Sciatic nerve (tissue), 2 donors: ENCODE measurements at regions not wholly inside any gene's neighbourhood (a gene's known extent, or its start where the extent isn't known, plus 50 kb on each side); places are given as distances from the start of the nearest gene placed in this dataset.

Experiments
- ATAC-seq: fragments of 200-7000 bp; cut with Tn5 transposase; one replicate; pipeline ENCODE4 v1.9.1; 2020; ENCODE audit warnings: mild to moderate bottlenecking, moderate library complexity
- DNase-seq: peaks from one replicate; pipeline ENCODE4 v3.0.0-alpha.2; 2020; ENCODE audit warnings: low spot score
- intact Hi-C: fragments of 100-400 bp; cut with DNase I; formaldehyde crosslinking; loops from one replicate; pipeline ENCODE4 v1.14.2; 2022
- donor health status: DM: no; HTN: no; CAD: no.
- donor health status: DM: no; HTN: no; CAD: no.

GRCh38 chr2:34403512-34403911 lies 804.4 kb upstream of the FAM98A start:
- intact Hi-C loops = no loop called here
- ATAC-seq (no peak), DNase-seq (no peak)

- DNase-seq (no peak), ATAC-seq (no peak)
- intact Hi-C loops = no loop called here
Measured at GRCh38 chr2:34402376-34402775, 803.3 kb upstream of the FAM98A start.

DNA sequence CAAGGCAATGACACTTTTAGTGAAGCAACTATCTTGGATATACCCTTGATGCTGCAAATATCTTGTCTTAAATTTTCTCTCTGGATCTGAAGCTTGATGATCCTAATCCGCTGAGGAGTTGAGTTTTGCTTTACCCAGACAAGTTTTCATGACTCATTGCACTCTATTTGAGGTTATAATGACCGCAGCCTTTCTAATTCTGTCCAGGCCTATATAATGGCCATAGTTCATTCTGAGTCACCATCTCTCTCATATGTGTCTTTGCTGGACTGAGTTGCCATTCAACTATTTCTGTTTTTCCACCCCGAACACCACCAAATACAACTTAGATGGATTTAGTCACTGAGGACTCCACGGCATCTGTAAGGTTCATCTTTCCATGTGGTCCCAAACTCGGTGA lies 802.1 kb upstream of the FAM98A start:
- intact Hi-C loops = no loop called here
- ATAC-seq = no peak
- DNase-seq = no peak

DNA sequence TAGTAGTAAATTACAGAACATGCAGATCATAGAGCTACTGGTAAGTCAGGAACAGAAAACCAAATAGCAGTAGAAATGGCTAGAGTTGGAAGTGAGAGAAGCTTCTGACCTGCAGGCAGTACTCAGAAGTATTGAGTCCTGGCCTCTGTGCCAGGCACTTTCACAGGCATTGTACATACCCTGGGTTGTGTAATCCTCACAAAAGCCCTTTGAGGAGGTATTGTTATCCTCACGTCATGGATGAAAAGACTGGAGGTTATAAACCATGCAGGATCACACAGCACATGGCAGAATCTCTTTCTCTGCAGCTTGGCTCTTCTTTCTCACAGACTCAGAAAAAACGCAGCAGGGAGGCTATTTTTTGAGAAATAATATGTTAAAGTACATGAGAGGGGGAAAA lies 789.3 kb upstream of the FAM98A start:
- DNase-seq (no peak), ATAC-seq (no peak)
- intact Hi-C loops = no loop called here

GRCh38 chr2:34387536-34387935 lies 788.4 kb upstream of the FAM98A start:
- ATAC-seq = no peak
- intact Hi-C loops = no loop called here
- DNase-seq = no peak

DNA sequence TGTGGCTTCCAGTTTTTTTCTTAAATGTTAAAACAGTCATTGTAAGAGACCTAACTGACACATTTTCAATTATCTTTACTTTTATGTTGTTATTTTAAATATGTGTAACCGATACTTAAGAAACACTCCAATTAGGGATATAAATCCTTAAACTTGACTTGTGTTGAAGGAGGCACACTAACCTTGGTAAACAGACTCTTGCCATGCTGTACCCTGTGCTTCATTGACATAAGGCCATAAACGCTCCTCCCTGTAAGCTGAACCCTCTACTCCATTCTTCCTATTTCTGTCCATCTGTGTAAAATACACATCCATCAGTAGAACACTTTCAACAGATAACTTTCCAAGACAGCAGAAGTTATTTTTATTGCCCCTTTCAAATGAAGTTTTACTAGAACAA lies 780.5 kb upstream of the FAM98A start:
- no peak for DNase-seq
- intact Hi-C loops = no loop called here
- no peak for ATAC-seq

DNA sequence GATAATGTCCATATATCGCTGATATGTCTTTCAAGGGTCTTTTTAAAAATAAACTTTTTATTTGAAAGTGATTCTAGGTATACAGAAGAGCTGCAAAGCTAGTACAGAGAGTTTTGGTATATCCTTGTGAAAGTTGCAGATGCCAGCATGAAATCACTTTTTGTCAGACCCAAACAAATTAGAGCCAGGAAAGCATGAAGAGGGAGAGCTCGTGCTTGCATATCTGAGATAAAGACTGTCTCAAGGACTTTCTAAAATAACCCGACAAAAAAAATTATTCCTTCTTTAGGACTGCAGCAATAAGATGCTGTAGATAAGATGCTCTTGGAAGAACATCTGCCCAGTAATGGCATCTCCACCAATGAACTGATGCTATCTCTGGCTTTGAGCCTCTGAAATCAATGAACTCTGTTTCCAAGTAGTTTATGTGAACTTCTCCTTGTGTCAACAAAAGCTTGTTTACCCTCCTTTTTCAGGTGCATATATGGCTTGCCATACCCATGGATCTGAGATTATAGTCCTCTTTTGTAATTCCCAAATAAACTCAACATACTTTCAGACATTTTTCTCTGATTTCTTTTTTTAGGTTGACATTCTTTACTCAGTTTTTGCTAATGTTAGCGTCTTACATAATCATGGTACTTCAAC lies 774.6 kb upstream of the FAM98A start:
- DNase-seq (no peak), ATAC-seq (no peak)
- intact Hi-C loops = no loop called here

DNA sequence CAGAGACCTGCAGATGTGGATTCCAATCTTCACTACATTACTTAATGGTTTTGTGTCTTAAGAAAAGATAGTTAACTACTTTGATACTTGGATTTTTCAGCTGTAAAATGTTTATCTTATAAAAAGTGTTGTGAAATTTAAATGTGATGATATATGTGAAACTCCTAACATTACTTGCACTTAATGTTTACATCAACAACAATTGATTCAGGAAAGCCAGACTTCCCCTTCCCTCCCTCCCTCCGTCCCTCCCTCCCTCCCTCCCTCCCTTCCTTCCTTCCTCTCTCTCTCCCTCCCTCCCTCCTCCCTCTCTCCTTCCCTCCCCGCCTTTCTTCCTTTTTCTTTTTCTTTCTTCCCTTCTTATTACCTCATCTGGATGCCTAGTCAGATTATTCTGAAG lies 773.9 kb upstream of the FAM98A start:
- DNase-seq (no peak), ATAC-seq (no peak)
- intact Hi-C loops = no loop called here

DNA sequence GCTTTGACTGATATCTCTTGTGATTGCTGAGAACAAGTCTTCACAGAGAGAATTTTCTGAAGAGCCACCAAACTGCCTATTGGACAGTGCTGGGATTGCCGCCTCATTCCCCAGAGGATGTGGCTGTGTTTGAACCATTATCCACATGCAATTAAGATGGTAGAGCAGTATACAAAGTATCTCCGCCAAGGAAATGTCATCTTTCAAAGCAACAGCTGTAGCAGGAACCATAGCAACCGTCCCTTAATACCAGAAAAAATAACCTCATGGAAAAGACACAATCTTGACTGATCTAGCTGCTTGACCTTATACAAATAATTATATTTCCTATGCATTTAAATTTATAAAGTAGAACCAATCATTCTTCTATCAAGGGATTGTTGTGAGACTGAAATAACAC lies 772.6 kb upstream of the FAM98A start:
- DNase-seq (no peak), ATAC-seq (no peak)
- intact Hi-C loops = no loop called here

DNA sequence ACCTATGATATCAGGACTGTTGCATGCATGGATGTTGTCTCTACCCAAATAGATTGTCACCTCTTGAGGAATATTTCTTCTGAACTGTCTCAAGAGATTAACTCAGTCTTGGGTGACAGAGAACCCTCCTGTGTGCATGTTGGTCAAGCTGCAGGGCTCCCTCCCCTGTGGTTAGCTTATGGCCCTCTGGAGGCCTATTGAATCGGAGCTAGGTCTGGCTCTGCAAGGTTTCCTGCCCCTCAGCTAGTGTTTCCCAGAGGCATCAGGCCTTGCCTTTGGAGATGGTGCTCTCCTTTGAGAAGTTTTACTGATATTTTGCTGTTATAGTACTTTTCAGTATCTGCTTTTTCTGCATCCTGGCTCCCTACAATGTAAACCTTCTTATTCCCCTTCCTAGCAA lies 769.2 kb upstream of the FAM98A start:
- DNase-seq (no peak), ATAC-seq (no peak)
- intact Hi-C loops = no loop called here

DNA sequence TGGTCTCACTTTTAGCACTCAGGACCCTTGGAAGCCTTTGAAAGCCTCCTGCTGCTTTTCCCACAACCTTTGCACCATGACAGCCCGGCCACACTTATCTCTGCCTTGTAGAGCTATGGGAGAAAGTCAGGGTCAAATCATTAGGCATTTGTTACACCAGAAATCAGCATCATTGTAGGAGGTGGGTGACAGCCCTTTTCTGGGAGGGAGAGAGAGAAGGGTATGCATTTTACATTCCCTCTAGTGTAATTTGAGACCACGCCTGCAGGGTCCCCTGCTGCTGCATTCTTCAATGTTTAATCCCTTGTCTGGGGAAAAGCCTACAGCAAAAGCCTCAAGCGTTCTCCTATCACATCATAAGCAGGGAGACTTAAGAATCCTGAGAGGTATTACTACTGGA lies 766.8 kb upstream of the FAM98A start:
- DNase-seq (no peak), ATAC-seq (no peak)
- intact Hi-C loops = no loop called here

DNA sequence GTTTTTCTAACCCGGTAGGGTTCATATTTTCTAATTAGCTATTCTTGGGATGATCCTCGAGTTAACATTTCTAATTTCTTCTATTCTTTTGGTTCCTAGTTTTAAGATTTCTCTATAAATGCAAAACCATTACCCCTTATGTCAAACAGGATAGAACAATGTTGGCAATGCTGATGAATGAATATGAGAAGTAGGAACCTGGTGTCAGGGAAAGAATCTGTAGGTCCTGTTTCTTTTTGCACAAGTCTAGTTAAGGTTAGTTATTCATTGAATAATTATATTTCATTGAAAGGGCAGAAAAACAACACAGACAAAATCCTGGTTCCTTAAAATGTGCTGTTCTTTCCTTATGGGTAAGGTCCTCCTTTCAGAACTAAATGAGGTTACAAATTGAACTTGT lies 766.4 kb upstream of the FAM98A start:
- ATAC-seq = no peak
- no peak for DNase-seq
- intact Hi-C loops = no loop called here

DNA sequence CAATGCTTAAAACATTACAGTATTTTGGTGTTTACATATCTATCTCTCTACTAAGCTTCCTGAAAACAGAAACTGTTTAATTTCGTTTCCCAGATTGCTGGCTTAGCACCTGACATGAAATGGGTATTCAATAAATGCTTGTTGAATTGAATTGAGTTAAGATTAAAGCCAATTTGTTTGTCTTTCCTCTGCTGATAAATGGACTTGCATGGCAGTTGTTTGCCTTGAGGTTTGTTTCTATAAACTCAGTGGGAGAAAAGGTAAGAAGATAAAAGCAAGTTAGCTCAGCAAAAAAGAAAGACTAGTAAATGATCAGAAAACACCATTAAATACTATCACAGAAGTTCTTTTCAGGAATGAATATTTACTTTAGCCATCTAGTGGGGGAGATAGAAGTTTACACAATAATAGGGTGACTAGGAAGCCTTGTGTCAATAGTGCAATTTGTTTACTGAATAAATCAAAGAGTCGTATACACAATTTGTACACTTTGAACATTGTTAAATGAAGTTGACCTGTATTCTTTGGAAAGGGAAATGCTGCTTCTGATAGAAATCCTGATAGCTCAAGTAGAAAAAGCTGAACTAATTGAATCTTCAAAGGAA lies 754.5 kb upstream of the FAM98A start:
- intact Hi-C loops = no loop called here
- DNase-seq (no peak), ATAC-seq (no peak)

DNA sequence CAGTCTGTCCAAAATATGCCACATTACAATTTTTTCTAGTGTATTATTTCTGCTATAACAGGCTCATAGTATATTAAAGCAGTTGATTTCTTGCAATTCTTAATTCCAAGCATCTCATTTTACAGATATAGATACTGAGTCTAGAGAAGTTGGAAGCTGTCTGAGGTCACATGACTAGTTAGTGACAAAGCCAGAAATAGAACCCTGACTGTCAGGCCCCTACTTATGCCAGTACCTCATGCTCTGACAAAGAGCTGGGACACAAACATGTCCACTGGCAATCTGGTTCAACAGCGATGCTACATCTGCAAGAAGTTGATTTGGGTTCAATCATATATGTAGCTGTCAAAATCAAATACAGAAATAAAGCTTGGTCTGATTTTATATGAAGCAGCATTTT lies 750.4 kb upstream of the FAM98A start:
- DNase-seq (no peak), ATAC-seq (no peak)
- intact Hi-C loops = no loop called here

GRCh38 chr2:34345030-34345429 lies 745.9 kb upstream of the FAM98A start:
- ATAC-seq (no peak), DNase-seq (no peak)
- intact Hi-C loops = no loop called here

DNA sequence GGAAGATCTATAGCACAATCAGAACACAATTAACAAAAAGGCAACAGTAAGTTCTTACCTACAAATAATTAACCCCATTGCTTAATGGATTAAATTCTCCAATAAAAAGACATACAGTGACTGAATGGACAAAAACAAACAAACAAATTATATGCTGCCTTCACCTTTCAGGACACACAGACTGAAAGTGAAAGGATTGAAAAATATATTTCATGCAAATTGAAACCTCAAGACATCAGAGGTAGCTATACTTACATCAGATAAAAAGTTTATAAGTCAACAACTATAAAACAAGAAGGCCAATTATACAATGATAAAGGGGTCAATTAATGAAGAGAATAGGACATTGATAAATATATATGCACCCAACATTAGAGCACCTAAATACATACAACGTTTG lies 741.2 kb upstream of the FAM98A start:
- intact Hi-C loops = no loop called here
- no peak for ATAC-seq
- no peak for DNase-seq

DNA sequence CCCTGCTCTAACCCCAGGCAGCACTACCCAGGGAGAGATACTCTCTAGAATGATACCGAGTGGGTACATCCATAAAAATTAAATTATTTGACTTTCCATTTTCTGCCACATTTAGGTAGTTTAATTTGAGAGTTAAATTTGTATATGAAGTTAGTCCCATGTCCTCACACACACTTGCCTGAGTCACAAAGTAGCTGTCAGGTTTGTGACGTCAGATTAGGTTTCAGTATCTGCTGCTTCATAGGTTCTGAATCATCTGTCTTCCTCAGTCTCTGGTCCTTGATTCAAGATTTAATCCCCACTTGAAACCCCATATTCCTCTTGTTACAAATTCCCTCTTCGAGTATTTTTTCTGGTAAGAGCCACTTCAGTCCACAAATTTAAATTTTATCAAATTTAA lies 738.6 kb upstream of the FAM98A start:
- DNase-seq (no peak), ATAC-seq (no peak)
- intact Hi-C loops = no loop called here

GRCh38 chr2:34332813-34333212 lies 733.7 kb upstream of the FAM98A start:
- DNase-seq (no peak), ATAC-seq (no peak)
- intact Hi-C loops = no loop called here

- intact Hi-C loops = no loop called here
- no peak for ATAC-seq
- no peak for DNase-seq
Measured at GRCh38 chr2:34320056-34320455, 721.0 kb upstream of the FAM98A start.

GRCh38 chr2:34317797-34318196 lies 718.7 kb upstream of the FAM98A start:
- ATAC-seq (no peak), DNase-seq (no peak)
- intact Hi-C loops = no loop called here

GRCh38 chr2:34316788-34317187 lies 717.7 kb upstream of the FAM98A start:
- intact Hi-C loops = no loop called here
- ATAC-seq (no peak), DNase-seq (no peak)
